ACC112 (cell line): ENCODE measurements at regions not wholly inside any gene's neighbourhood (a gene's known extent, or its start where the extent isn't known, plus 50 kb on each side); places are given as distances from the start of the nearest gene placed in this dataset.

ENCODE experiments used
- H2AFZ ChIP-seq: fragments of 200-600 bp; sonication (generic); one replicate; pipeline ENCODE4 v1.6.0; 2017; ENCODE audit warnings: antibody characterized with exemption, low read length; ENCODE audit not compliant: unreplicated experiment
- H3K27ac ChIP-seq: fragments of 200-600 bp; sonication (generic); 2 replicates; pipeline ENCODE4 v1.5.1; 2014; ENCODE audit warnings: low read depth, mild to moderate bottlenecking, antibody characterized with exemption, low read length, moderate library complexity
- H3K27me3 ChIP-seq: fragments of 200-600 bp; sonication (generic); 2 replicates; pipeline ENCODE4 v1.6.1; 2014; ENCODE audit warnings: mild to moderate bottlenecking, antibody characterized with exemption, low read length, moderate library complexity, mixed read lengths; ENCODE audit not compliant: insufficient read depth
- H3K36me3 ChIP-seq: fragments of 200-600 bp; sonication (generic); 2 replicates; pipeline ENCODE4 v1.6.1; 2016; ENCODE audit warnings: mild to moderate bottlenecking, antibody characterized with exemption, low read length, moderate library complexity, mixed read lengths; ENCODE audit not compliant: insufficient read depth
- H3K4me1 ChIP-seq: fragments of 200-600 bp; sonication (generic); one replicate; pipeline ENCODE4 v1.6.1; 2016; ENCODE audit warnings: low read length, mixed read lengths; ENCODE audit not compliant: insufficient read depth, unreplicated experiment, control insufficient read depth
- H3K4me3 ChIP-seq: fragments of 200-600 bp; sonication (generic); 2 replicates; pipeline ENCODE4 v1.5.1; 2014; ENCODE audit warnings: mild to moderate bottlenecking, low read depth, low read length
- H3K79me2 ChIP-seq: fragments of 200-600 bp; sonication (generic); one replicate; pipeline ENCODE4 v1.6.0; 2016; ENCODE audit warnings: low read length; ENCODE audit not compliant: control insufficient read depth, unreplicated experiment, insufficient read depth

DNA sequence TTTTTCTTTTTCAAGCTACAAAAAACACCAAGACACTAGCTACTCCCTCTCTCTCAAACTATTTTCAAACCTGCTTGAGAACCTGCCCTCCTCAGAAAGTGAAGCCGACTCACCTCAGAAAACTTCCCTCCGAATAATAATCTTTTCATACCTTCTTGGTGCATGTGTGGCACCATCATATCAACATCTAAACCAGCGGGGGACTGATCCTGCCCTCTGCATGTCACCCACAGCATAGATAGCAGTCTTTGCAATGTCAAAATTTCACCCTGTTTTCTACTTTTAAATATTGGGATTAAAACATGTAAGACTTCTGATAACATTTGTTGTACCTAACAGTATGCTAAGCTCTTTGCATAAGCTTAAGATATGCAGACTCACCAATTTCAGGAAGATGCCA is 1260.3 kb downstream of the PLA2G4A start:
- Histone ChIP-seq H3K4me1 (peaks cover 23% of the 10 kb centered on the region), H2AFZ (peak overlapping the region; percentile 52)

DNA sequence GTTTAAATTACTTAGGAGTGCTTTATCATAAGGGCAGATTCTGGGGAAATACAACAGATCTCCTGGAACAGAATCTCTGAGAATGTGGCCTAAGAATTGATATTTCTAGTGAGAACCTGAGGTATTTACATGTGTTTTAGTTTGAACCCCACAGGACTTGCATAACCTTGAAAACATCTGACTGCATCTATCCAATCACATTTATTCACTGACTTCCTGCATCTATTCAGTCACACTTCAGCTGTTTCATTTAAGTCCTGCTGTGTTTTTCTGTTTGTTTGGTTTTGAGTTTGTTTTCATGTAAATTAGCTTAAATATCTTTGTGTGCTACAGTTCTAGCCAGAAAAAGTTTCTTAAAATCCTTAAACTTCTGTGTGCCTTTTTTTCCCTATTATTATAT is 1260.7 kb downstream of the PLA2G4A start:
- Histone ChIP-seq H3K27me3 (no peaks in the 10 kb centered on the region), H3K4me3 (no peak overlapping the region; the same call in 1 of the 2 replicates), H3K4me1 (peaks cover 23% of the 10 kb centered on the region), H3K27ac (no peak overlapping the region), H3K36me3 (no peaks in the 10 kb centered on the region), H3K79me2 (no peaks in the 10 kb centered on the region), H2AFZ (peak overlapping the region; percentile 52)

More for the DNA sequence above, 1260.3 kb downstream of the PLA2G4A start:
- Histone ChIP-seq H3K79me2 (no peaks in the 10 kb centered on the region), H3K27me3 (no peaks in the 10 kb centered on the region), H3K36me3 (no peaks in the 10 kb centered on the region), H3K4me3 (no peak overlapping the region), H3K27ac (no peak overlapping the region)

- no peak overlapping the region for H3K4me3 ChIP-seq
- no peaks in the 10 kb centered on the region for H3K79me2 ChIP-seq
- H2AFZ ChIP-seq, result no peak overlapping the region
- H3K36me3 ChIP-seq, result no peaks in the 10 kb centered on the region
- peaks cover 3% of the 10 kb centered on the region for H3K4me1 ChIP-seq
- H3K27me3 ChIP-seq, result no peaks in the 10 kb centered on the region
- no peak overlapping the region for H3K27ac ChIP-seq
Observed at GRCh38 chr1:188096521-188096920, 1267.8 kb downstream of the PLA2G4A start.

DNA sequence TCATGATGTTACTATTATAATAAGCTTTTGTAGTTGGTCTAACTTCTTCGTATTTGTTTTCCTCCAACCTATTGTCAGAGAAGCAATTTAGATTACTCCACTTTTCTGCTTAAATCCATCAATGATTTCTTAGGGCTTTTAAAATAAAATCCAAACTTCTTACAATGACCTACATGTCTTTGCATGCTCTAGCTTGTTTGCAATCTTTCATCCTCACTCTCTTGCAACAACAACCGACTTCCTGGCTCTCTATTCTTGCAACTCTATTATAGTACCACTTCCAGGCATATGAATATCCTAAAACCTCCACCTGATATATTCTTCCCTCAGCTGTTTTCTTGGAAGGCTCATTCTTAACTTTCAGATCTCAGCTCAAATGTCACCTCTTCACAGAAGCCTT is 1288.7 kb downstream of the PLA2G4A start:
- Histone ChIP-seq H3K4me3 (no peak overlapping the region), H3K36me3 (no peaks in the 10 kb centered on the region), H3K4me1 (no peaks in the 10 kb centered on the region), H2AFZ (no peak overlapping the region), H3K79me2 (no peaks in the 10 kb centered on the region), H3K27ac (no peak overlapping the region), H3K27me3 (no peaks in the 10 kb centered on the region)

DNA sequence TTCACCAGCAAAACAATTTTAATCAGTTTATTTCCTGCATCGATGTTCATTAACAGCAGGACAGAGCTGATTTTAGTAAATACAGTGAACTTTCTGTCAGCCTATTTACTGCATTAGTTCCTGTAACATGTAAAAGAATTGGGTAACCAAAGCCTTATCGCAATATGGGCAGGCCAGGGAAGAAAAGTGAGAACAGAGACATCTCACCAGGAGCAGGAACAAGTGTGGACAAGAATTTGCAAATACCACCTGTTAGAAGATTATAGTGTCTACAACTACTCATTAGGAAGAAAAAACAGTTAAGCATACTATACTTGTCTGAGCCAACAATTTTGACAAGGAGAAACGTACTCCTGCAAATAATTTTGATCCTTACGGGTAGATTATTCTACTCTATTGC is 1293.9 kb downstream of the PLA2G4A start:
- no peaks in the 10 kb centered on the region for H3K36me3 ChIP-seq
- H3K4me3 ChIP-seq, result no peak overlapping the region
- H3K4me1 ChIP-seq, result no peaks in the 10 kb centered on the region
- no peak overlapping the region for H3K27ac ChIP-seq
- no peaks in the 10 kb centered on the region for H3K27me3 ChIP-seq
- no peak overlapping the region for H2AFZ ChIP-seq
- no peaks in the 10 kb centered on the region for H3K79me2 ChIP-seq

DNA sequence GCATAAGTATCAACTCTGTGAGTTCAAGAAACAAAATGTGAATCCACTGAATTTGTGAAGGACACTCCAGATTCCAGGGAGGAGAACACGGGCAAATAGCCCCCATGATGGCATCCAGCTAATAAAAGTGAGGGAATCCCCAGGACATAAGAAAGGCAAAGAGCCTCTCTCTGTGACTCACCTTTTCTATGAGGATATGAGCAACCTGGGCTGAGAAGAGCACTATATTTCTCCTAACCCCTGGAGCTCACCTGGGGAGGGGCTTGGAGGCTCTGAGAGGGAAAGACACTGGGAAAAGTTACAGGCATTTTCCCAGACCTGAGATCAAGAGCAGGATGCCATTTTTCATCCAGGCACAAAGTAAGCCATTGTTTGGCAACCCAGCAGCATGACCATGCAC is 1298.8 kb downstream of the PLA2G4A start:
- H3K4me3 ChIP-seq, result no peak overlapping the region
- no peaks in the 10 kb centered on the region for H3K4me1 ChIP-seq
- H3K79me2 ChIP-seq, result no peaks in the 10 kb centered on the region
- H3K36me3 ChIP-seq, result no peaks in the 10 kb centered on the region
- no peak overlapping the region for H3K27ac ChIP-seq
- no peak overlapping the region for H2AFZ ChIP-seq
- H3K27me3 ChIP-seq, result no peaks in the 10 kb centered on the region

GRCh38 chr1:188128761-188129160 is 1300.0 kb downstream of the PLA2G4A start:
- Histone ChIP-seq H3K27me3 (no peaks in the 10 kb centered on the region), H3K4me3 (no peak overlapping the region), H3K36me3 (no peaks in the 10 kb centered on the region), H3K79me2 (no peaks in the 10 kb centered on the region), H2AFZ (no peak overlapping the region), H3K4me1 (no peaks in the 10 kb centered on the region), H3K27ac (no peak overlapping the region)

GRCh38 chr1:188129856-188130838 is 1301.4 kb downstream of the PLA2G4A start:
- no peaks in the 10 kb centered on the region for H3K36me3 ChIP-seq
- no peaks in the 10 kb centered on the region for H3K79me2 ChIP-seq
- H3K4me3 ChIP-seq, result no peak overlapping the region
- H2AFZ ChIP-seq, result no peak overlapping the region
- no peak overlapping the region for H3K27ac ChIP-seq
- H3K27me3 ChIP-seq, result no peaks in the 10 kb centered on the region
- H3K4me1 ChIP-seq, result no peaks in the 10 kb centered on the region

DNA sequence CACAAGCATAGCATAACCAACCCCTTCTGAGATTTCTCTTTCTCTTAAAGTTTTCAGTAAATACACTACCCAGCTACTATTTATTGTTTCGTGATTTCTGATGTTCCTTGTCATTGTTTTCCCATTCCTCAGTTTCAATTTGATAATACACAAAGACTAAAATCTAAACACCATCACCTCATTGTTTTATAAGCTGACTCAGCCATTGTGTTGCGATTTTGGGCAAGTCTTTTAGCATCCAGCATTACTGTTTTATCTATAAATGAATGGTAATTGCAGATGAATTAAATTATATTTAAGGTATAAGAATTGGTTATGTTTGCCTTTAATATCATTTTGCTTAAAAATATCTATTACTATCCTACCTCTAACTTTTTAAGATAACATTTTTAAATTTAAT is 1308.5 kb downstream of the PLA2G4A start:
- Histone ChIP-seq H3K27ac (no peak overlapping the region), H3K27me3 (no peaks in the 10 kb centered on the region), H3K79me2 (no peaks in the 10 kb centered on the region), H2AFZ (peak overlapping the region; percentile 33), H3K36me3 (no peaks in the 10 kb centered on the region), H3K4me3 (no peak overlapping the region), H3K4me1 (no peaks in the 10 kb centered on the region)

DNA sequence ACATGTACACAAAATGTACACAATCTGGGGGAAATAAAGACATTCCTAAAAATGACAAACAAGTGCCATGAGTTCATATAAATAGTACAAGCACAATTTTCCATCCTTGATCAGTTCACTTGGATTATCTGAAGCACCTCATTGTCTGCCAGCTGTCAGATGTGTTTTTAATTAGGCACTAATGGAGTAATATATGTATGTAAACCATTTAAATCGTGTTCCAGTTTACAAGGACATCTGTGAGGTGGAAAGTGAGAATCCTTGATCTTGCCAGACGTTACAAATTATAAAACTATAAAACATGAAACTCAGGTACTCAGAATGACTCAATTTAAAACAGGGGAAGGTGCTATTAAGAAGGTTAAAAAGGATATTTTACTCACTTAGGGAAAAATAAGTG is 1312.2 kb downstream of the PLA2G4A start:
- H3K4me1 ChIP-seq, result no peaks in the 10 kb centered on the region
- H3K27me3 ChIP-seq, result no peaks in the 10 kb centered on the region
- no peaks in the 10 kb centered on the region for H3K79me2 ChIP-seq
- H3K4me3 ChIP-seq, result no peak overlapping the region
- H3K27ac ChIP-seq, result no peak overlapping the region
- H3K36me3 ChIP-seq, result no peaks in the 10 kb centered on the region
- no peak overlapping the region for H2AFZ ChIP-seq

GRCh38 chr1:188154196-188154595 is 1325.4 kb downstream of the PLA2G4A start:
- no peak overlapping the region for H3K4me3 ChIP-seq
- H3K4me1 ChIP-seq, result no peaks in the 10 kb centered on the region
- no peak overlapping the region for H2AFZ ChIP-seq
- no peaks in the 10 kb centered on the region for H3K27me3 ChIP-seq
- no peaks in the 10 kb centered on the region for H3K79me2 ChIP-seq
- no peak overlapping the region for H3K27ac ChIP-seq
- no peaks in the 10 kb centered on the region for H3K36me3 ChIP-seq
